ENCODE measurements at regions not wholly inside any gene's neighbourhood (a gene's known extent, or its start where the extent isn't known, plus 50 kb on each side); places are given as distances from the start of the nearest gene placed in this dataset.
"Not testable (repeated sequence)": the region's sequence is repeated elsewhere in the genome, so short reads cannot be mapped to it uniquely, and the experiment has no call there.

- no peak for DNase-seq (ENCODE audit: low read depth)
Observed at GRCh38 chr9:95732802-95733688, 142.4 kb upstream of the ERCC6L2 start.

DNA sequence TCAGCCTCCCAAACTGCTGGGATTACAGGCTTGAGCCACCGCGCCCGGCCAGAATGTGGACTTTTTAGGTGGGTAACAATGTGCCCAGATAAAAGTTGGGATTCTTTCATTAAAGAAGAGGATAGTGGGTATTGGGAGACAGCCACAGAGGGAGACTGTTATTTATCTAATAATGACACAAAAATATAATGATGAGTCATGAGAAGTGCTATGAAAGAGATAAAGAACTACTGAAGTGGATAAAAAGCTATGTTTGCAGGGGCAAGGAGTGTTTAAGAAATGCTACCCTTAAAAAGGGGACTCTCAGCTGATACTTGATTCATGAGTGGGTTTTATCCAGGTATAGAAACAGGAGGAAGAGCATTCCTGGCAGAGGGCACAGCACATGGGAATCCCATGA lies 143.6 kb upstream of the ERCC6L2 start:
- DNase-seq (ENCODE audit: low read depth): no peak

GRCh38 chr9:95729669-95730368 lies 145.7 kb upstream of the ERCC6L2 start:
- DNase-seq (ENCODE audit: low read depth): no peak

GRCh38 chr9:95729046-95729445 lies 146.4 kb upstream of the ERCC6L2 start:
- DNase-seq (ENCODE audit: low read depth): no peak

GRCh38 chr9:95727947-95728520 lies 147.5 kb upstream of the ERCC6L2 start:
- DNase-seq (ENCODE audit: low read depth): no peak

DNA sequence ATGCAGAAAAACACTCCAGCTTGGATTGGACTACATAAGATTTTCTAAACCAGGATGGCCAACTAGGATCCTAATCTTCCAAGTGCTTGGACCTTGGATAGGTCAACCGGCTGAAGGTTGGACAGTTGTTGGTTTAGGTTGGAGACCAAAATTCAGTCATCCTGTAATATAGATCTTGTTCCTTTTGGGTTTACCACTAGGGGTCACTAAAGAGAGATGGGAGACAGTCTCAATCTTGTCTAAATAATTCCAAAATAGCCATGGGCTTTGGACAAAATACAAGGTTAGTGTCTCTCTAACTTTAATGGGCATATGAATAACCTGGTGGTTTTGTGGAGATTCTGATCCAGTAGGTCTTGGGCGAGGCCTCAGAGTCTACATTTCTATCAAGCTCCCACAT lies 148.7 kb upstream of the ERCC6L2 start:
- no peak for DNase-seq (ENCODE audit: low read depth)

DNA sequence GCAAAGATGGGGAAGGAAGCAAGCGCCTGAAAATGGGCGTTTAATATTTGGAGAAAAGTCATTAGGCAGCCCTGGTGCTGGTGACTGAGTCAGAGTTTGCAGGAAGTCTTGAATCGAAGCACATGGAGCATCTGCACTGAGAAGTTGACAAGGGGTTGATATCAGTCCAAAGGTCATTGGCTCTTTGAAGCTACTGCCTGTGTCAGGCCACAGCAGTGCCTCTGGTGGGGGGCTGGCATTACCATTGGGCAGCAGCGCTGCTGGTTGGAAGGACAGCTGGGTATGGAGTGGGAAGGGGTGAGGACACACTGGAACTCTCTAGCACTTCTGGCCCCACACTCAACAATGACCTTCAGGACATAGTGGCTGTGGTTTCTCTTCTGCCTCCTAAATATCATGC lies 150.4 kb upstream of the ERCC6L2 start:
- no peak for DNase-seq (ENCODE audit: low read depth)

DNA sequence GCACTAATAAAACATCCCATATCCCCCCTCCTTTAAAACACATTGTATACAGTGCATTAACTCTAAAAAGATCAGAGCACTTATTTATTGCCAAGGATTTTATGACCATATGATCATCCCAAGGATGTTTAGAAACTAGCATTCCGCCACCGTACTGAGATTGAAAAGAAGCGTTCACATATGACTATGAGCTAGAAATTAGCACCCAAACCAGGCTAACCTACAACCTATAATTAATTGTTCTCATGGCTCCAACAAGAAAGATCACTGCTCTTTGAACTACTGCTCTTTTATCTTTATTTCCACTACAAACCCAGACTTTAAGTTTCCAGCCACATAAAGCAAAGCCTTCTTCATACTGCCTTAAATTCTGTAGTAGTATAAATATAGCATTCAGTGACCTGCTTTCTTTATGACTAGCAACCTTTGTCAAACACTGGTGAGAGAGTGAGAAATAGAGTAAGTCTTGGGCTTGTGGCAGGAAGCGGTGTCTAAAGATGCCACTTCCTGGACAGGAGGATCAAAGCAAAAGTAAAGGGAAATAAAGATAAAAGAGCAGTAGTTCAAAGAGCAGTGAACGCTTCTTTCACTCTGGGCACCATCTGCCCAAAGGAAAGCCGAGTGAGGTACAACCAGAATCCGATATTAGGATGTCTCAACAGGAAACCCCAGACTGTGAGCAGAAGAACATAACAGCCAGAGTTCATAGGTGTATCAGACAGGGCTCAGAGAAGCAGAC lies 151.1 kb upstream of the ERCC6L2 start:
- DNase-seq (ENCODE audit: low read depth): peak; percentile 40

DNA sequence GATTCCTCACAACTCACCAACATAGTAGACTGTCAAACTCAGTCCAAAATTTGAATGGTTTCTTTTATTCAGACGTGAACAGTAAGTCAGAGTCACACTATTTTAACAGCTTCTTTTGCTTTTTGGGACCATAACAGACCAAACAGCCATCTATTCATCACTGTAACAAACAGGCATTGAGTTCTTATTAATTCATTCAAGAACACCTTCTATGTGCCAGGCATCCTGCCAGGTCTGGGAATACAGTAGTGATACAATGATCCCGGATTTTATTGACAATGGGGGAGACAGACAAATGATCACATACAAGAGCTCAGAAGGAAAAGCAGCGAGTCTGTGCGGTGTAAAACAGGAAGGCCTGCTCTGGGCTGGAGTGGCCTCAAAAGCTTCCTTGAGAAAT lies 153.3 kb upstream of the ERCC6L2 start:
- no peak for DNase-seq (ENCODE audit: low read depth)

- no peak for DNase-seq (ENCODE audit: low read depth)
Observed at GRCh38 chr9:95721061-95721531, 154.4 kb upstream of the ERCC6L2 start.

DNA sequence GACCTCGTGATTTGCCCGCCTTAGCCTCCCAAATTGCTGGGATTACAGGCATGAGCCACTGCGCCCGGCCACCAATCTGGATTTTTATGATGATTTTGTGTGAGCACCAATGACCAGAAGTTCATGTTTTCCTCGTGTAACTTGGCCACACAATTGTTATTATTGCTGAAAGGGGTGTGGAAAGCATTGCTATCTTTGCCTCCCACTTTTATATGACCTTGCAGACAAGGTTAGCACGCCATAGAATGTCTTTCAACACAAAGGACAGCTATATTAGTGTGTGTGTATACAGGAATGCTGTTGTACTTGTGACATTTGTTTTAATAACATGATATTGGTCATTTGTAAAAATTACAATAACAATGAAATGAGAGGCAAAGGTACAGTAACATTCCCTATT lies 155.0 kb upstream of the ERCC6L2 start:
- DNase-seq (ENCODE audit: low read depth): no peak

- no peak for DNase-seq (ENCODE audit: low read depth)
Observed at GRCh38 chr9:95719354-95719753, 156.1 kb upstream of the ERCC6L2 start.

- no peak for DNase-seq (ENCODE audit: low read depth)
Observed at GRCh38 chr9:95718263-95718662, 157.2 kb upstream of the ERCC6L2 start.

DNA sequence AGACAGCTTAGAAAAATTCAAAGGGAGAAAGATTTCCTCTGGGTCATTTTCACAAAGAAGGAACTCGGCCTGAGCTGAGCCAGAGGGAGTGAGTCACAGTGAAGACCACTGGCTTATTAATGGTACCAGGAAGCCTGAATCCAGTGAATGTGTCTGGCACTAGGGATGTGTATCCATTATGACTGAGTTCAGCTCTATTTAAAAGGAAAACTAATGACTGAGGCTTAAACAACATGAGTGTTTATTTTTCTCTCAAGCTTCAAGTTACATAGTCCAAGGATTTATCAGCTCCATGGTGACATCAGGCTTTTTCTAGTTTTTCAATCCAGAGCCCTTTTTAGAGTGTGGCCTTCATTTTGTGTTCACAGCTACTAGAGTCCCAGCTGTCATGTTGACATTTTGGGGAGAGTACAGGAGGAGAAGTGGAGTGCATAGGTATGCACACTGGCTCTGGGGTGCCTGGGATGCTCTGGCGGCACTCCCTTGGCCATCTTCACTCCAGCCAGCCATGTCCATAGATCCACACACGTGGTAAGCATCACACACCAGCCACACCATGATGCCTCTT lies 159.5 kb upstream of the ERCC6L2 start:
- DNase-seq (ENCODE audit: low read depth): no peak

- DNase-seq (ENCODE audit: low read depth): no peak
Observed at GRCh38 chr9:95710446-95710845, 165.0 kb upstream of the ERCC6L2 start.

DNA sequence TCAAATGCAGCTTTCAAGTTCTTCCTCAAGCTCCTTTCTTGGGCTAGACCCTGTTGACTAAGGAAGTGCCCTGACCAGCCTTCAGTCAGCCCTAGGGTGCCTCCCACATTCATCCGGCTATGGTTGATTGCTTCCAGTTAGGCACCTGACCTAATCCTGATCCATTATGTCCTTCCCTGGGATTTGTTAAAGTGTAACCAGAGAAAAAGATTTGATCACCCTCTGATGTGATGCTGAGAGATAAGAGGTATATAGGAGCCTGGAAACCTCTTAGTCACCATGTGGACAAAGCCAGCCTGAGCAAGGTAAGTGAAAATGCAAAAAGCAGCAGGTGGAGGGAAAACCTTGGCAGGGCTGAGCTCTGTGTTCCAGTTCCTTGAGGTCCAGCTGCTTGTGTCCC lies 178.8 kb upstream of the ERCC6L2 start:
- DNase-seq (ENCODE audit: low read depth): no peak

DNA sequence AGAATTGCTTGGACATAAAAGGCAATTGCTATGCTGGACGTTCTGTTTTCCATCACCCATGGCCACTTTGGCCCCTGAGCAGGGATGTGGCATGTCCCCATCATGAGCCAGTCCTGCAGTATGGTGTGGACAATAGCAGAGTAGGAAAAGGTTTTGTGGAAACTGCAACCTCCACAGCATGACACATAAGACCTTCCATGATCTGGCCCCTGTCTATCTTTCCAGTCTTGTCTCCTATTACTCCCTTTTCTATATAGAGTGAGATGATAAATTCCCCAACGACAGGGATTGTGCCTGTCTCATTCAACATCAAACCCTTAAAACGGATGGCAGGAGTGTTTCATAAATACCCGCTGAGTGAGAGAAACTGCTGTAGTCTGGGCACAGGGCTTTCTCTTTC lies 174.7 kb upstream of the PTCH1 start:
- no peak for DNase-seq (ENCODE audit: low read depth)

- DNase-seq (ENCODE audit: low read depth): no peak
Observed at GRCh38 chr9:95689669-95690068, 172.9 kb upstream of the PTCH1 start.

- DNase-seq (ENCODE audit: low read depth): no peak
Observed at GRCh38 chr9:95684516-95684915, 167.7 kb upstream of the PTCH1 start.

- DNase-seq (ENCODE audit: low read depth): not testable (repeated sequence)
Observed at GRCh38 chr9:95680306-95680705, 163.5 kb upstream of the PTCH1 start.

GRCh38 chr9:95679874-95680273 lies 163.1 kb upstream of the PTCH1 start:
- DNase-seq (ENCODE audit: low read depth): no peak

DNA sequence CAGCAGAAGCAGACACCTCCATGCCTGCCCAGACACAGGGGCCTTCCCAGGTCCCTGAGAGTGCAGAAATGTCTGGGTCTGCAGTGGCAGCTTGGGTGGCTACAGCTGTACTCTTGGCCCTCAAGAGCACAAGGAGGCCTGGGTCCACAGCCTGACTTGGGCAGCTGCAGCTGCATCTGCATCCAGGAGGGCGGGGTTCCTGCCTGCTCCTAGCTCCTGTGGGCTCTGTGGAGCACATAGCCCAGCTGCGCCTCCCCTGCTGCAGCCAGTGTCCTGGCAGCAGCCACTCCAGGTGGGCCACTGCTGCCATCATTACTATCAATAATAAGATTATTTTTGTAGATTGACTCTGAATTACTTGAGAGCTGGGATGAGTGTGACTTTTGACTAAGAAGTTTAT lies 162.0 kb upstream of the PTCH1 start:
- DNase-seq (ENCODE audit: low read depth): no peak
